ENCODE measurements at regions not wholly inside any gene's neighbourhood (a gene's known extent, or its start where the extent isn't known, plus 50 kb on each side); places are given as distances from the start of the nearest gene placed in this dataset.

DNA sequence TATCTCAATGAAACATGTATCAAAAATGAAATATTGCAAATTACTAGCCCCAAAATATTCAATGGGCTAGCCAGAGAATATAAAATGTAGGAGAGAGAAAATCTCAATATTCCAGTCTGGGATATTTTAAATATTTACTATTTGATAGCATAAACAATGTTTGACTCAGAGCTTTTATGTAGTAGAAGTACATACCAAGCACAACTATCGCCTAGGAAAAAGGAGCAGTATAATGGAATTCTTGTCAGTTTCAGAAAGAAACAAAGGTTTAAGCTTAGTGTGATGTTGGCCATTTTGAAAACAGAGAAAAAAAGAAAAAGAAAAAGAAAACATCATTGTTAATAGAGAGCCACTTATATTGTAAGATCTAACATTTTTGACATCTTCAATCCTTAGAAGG lies 1961.9 kb upstream of the CELF4 start:
- peaks cover 3% of the 10 kb centered on the region for H3K4me1 Mint-ChIP-seq

DNA sequence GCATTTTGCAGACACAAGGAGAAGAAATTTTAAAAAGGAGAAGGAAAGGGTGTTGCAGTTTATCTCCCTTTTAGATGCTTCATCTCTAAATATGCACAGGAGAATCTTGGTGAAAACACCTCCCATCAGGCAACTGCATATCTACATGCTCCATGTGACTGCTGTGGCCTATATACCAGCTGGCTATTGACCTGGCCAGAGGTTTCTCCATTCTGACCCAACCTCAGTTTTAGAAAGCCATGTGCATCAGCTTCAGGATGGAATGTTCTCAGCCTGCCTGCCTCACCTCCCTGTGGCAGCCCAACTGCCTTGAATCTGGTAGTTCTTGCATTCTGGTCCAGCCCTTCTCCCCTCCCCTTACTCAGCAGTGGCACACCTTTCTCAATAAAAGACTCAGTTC lies 1958.8 kb upstream of the CELF4 start:
- Mint-ChIP-seq H3K4me3 (no peak overlapping the region), H3K9me3 (no peaks in the 10 kb centered on the region), H3K36me3 (no peaks in the 10 kb centered on the region), H3K27ac (no peak overlapping the region), H3K27me3 (ENCODE audit: insufficient read depth, low read depth) (peaks cover 2% of the 10 kb centered on the region), H3K4me1 (peaks cover 3% of the 10 kb centered on the region)
- Histone ChIP-seq H3K27me3 (no peaks in the 10 kb centered on the region), H3K4me1 (no peaks in the 10 kb centered on the region), H3F3A (ENCODE audit: low read depth) (no peaks in the 10 kb centered on the region), H3K79me2 (ENCODE audit: low read depth) (no peaks in the 10 kb centered on the region), H3K4me2 (no peak overlapping the region), H3K9me3 (ENCODE audit: low read depth) (no peaks in the 10 kb centered on the region), H3K27ac (no peak overlapping the region), H3K4me3 (no peak overlapping the region), H3K36me3 (no peaks in the 10 kb centered on the region), H4K20me1 (ENCODE audit: low read depth) (no peaks in the 10 kb centered on the region), H3K9ac (no peak overlapping the region), H2AFZ (replicated peaks) (no peak overlapping the region)
- TF ChIP-seq EZH2 (IDR thresholded peaks at IDR 0.05) (no peak), EZH2phosphoT487 (IDR thresholded peaks at IDR 0.05) (no peak)
- TF ChIP-seq, protein P1, sequence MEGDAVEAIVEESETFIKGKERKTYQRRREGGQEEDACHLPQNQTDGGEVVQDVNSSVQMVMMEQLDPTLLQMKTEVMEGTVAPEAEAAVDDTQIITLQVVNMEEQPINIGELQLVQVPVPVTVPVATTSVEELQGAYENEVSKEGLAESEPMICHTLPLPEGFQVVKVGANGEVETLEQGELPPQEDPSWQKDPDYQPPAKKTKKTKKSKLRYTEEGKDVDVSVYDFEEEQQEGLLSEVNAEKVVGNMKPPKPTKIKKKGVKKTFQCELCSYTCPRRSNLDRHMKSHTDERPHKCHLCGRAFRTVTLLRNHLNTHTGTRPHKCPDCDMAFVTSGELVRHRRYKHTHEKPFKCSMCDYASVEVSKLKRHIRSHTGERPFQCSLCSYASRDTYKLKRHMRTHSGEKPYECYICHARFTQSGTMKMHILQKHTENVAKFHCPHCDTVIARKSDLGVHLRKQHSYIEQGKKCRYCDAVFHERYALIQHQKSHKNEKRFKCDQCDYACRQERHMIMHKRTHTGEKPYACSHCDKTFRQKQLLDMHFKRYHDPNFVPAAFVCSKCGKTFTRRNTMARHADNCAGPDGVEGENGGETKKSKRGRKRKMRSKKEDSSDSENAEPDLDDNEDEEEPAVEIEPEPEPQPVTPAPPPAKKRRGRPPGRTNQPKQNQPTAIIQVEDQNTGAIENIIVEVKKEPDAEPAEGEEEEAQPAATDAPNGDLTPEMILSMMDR (IDR thresholded peaks at IDR 0.05) = no peak
- no peak for DNase-seq (ENCODE audit: low spot score)

More for the DNA sequence above, 1961.9 kb upstream of the CELF4 start:
- no peak for TF ChIP-seq EZH2 (IDR thresholded peaks at IDR 0.05)
- no peak for TF ChIP-seq EZH2phosphoT487 (IDR thresholded peaks at IDR 0.05)
- TF ChIP-seq, protein P1 (IDR thresholded peaks at IDR 0.05) = no peak
- Mint-ChIP-seq H3K27ac (no peak overlapping the region), H3K36me3 (no peaks in the 10 kb centered on the region), H3K4me3 (no peak overlapping the region), H3K9me3 (no peaks in the 10 kb centered on the region), H3K27me3 (ENCODE audit: insufficient read depth, low read depth) (no peaks in the 10 kb centered on the region)
- Histone ChIP-seq H3K4me1 (no peaks in the 10 kb centered on the region), H2AFZ (replicated peaks) (no peak overlapping the region), H3K9me3 (ENCODE audit: low read depth) (no peaks in the 10 kb centered on the region), H3K9ac (no peak overlapping the region), H3K79me2 (ENCODE audit: low read depth) (no peaks in the 10 kb centered on the region), H3K4me3 (no peak overlapping the region), H4K20me1 (ENCODE audit: low read depth) (no peaks in the 10 kb centered on the region), H3K4me2 (no peak overlapping the region), H3F3A (ENCODE audit: low read depth) (no peaks in the 10 kb centered on the region), H3K27me3 (no peaks in the 10 kb centered on the region), H3K36me3 (no peaks in the 10 kb centered on the region), H3K27ac (no peak overlapping the region)
- no peak for DNase-seq (ENCODE audit: low spot score)

DNA sequence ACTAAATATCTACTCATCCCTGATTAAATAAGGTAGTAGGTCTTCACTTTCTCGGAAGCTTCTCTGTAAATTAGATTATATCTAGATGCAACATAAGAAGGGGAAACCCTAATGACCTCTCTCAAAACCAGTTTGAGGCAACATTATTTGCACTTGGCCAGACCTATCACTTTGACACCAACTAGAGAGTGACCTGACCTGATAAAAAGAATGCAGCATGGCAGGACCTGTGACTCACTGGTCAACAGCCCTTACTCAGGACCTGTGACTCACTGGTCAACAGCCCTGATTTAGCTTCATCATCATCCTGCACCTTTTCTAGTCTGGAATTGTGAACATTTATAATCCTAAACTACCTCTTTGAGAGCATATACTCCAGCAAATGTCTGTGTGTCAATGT lies 1957.7 kb upstream of the CELF4 start:
- Mint-ChIP-seq H3K27ac (no peak overlapping the region), H3K9me3 (no peaks in the 10 kb centered on the region), H3K4me3 (no peak overlapping the region), H3K27me3 (ENCODE audit: insufficient read depth, low read depth) (peaks cover 2% of the 10 kb centered on the region), H3K36me3 (no peaks in the 10 kb centered on the region), H3K4me1 (peaks cover 3% of the 10 kb centered on the region)
- Histone ChIP-seq H3K79me2 (ENCODE audit: low read depth) (no peaks in the 10 kb centered on the region), H3F3A (ENCODE audit: low read depth) (no peaks in the 10 kb centered on the region), H3K4me2 (no peak overlapping the region), H2AFZ (replicated peaks) (no peak overlapping the region), H3K27me3 (no peaks in the 10 kb centered on the region), H3K4me3 (no peak overlapping the region), H3K27ac (no peak overlapping the region), H3K9me3 (ENCODE audit: low read depth) (no peaks in the 10 kb centered on the region), H3K9ac (no peak overlapping the region), H3K36me3 (no peaks in the 10 kb centered on the region), H4K20me1 (ENCODE audit: low read depth) (no peaks in the 10 kb centered on the region), H3K4me1 (no peaks in the 10 kb centered on the region)
- no peak for DNase-seq (ENCODE audit: low spot score)
- no peak for TF ChIP-seq EZH2phosphoT487 (IDR thresholded peaks at IDR 0.05)
- TF ChIP-seq, protein P1 (IDR thresholded peaks at IDR 0.05) = no peak
- no peak for TF ChIP-seq EZH2 (IDR thresholded peaks at IDR 0.05)
